IMR-90 (cell line): ENCODE measurements at regions not wholly inside any gene's neighbourhood (a gene's known extent, or its start where the extent isn't known, plus 50 kb on each side); places are given as distances from the start of the nearest gene placed in this dataset.

Source experiments
- ATAC-seq: fragments of 200-7000 bp; cut with Tn5 transposase; 2 replicates; pipeline ENCODE4 v1.9.1; 2020; ENCODE audit warnings: low read depth, mild to moderate bottlenecking, moderate library complexity
- BruUV-seq: library from RNA; stranded (reverse); fragments of 400-500 nt; replicated peaks from 2 replicates; lab custom pipeline; 2021; lab: Mats Ljungman, UMichigan
- CTCF ChIA-PET: fragments of 300-600 bp; formaldehyde crosslinking; extraction: SDS; loops from one replicate; lab custom pipeline; 2021; ENCODE audit warnings: antibody characterized with exemption; lab: Yijun Ruan, JAX
- POLR2A ChIA-PET: fragments of 300-600 bp; sonication (Branson Sonifier 250); formaldehyde crosslinking; loops from one replicate; lab custom pipeline; 2022; ENCODE audit warnings: antibody characterized with exemption; ENCODE audit not compliant: unreplicated experiment; lab: Charles Lee
- DNase-seq: peaks from one replicate; pipeline ENCODE4 v3.0.0; 2013
- H2AFZ ChIP-seq: replicated peaks from 2 replicates; pipeline ENCODE3; 2013; ENCODE audit warnings: low read length, mild to moderate bottlenecking; ENCODE audit not compliant: poor library complexity
- H2AK5ac ChIP-seq: 2 replicates; pipeline ENCODE4 v1.6.1; 2013; ENCODE audit warnings: low read depth, low read length, inconsistent platforms
- H2AK9ac ChIP-seq: replicated peaks from 2 replicates; pipeline ENCODE3; 2013; ENCODE audit warnings: mild to moderate bottlenecking, low read depth, low read length, moderate library complexity; ENCODE audit not compliant: poor library complexity
- H2BK120ac ChIP-seq: 2 replicates; pipeline ENCODE4 v1.6.1; 2013; ENCODE audit warnings: low read depth, low read length, inconsistent platforms
- H2BK15ac ChIP-seq: 3 replicates; pipeline ENCODE4 v1.6.1; 2013; ENCODE audit warnings: low read depth, low read length, inconsistent platforms
- H2BK20ac ChIP-seq: 2 replicates; pipeline ENCODE4 v1.6.1; 2013; ENCODE audit warnings: low read depth, mild to moderate bottlenecking, inconsistent platforms, low read length, moderate library complexity
- H2BK5ac ChIP-seq: 2 replicates; pipeline ENCODE4 v1.6.1; 2013; ENCODE audit warnings: mild to moderate bottlenecking, low read depth, low read length, inconsistent platforms; ENCODE audit not compliant: poor library complexity, severe bottlenecking
- H3K14ac ChIP-seq: replicated peaks from 2 replicates; pipeline ENCODE4 v1.6.1; 2013; ENCODE audit warnings: low read depth, low read length, inconsistent platforms
- H3K18ac ChIP-seq: 2 replicates; pipeline ENCODE4 v1.6.1; 2013; ENCODE audit warnings: low read depth, low read length, control low read depth
- H3K23ac ChIP-seq: 2 replicates; pipeline ENCODE4 v1.6.1; 2013; ENCODE audit warnings: low read depth, low read length, inconsistent platforms
- H3K27ac ChIP-seq: 2 replicates; pipeline ENCODE4 v1.5.1; 2013; ENCODE audit warnings: mild to moderate bottlenecking, control low read depth, low read length; ENCODE audit not compliant: insufficient read depth
- H3K27me3 ChIP-seq: 2 replicates; pipeline ENCODE4 v1.6.1; 2013; ENCODE audit warnings: low read length; ENCODE audit not compliant: control insufficient read depth, insufficient read depth
- H3K36me3 ChIP-seq: 2 replicates; pipeline ENCODE4 v1.6.1; 2013; ENCODE audit warnings: low read length, mixed read lengths; ENCODE audit not compliant: control insufficient read depth, insufficient read depth
- H3K4ac ChIP-seq: 2 replicates; pipeline ENCODE4 v1.6.1; 2013; ENCODE audit warnings: low read depth, low read length, inconsistent platforms
- H3K4me1 ChIP-seq: 2 replicates; pipeline ENCODE4 v1.6.1; 2013; ENCODE audit warnings: low read length, mixed read lengths; ENCODE audit not compliant: control insufficient read depth, insufficient read depth
- H3K4me2 ChIP-seq: 2 replicates; pipeline ENCODE4 v1.6.1; 2013; ENCODE audit warnings: low read depth, mild to moderate bottlenecking, control low read depth, low read length, moderate library complexity
- H3K4me3 ChIP-seq: 2 replicates; pipeline ENCODE4 v1.5.1; 2013; ENCODE audit warnings: low read depth, mild to moderate bottlenecking, control low read depth, low read length, moderate library complexity; ENCODE audit not compliant: insufficient read depth
- H3K56ac ChIP-seq: 2 replicates; pipeline ENCODE4 v1.6.1; 2013; ENCODE audit warnings: low read length, inconsistent platforms; ENCODE audit not compliant: insufficient read depth; ENCODE audit errors: extremely low read depth
- H3K79me1 ChIP-seq, 2 experiments: 2 replicates each; pipeline ENCODE4 v1.6.1; 2013; ENCODE audit warnings: low read length in 2 of 2, inconsistent platforms in 1 of 2, low read depth in 1 of 2
- H3K9ac ChIP-seq: 2 replicates; pipeline ENCODE4 v1.6.1; 2013; ENCODE audit warnings: low read depth, low read length, control low read depth
- H3K9me1 ChIP-seq: 2 replicates; pipeline ENCODE4 v1.6.1; 2013; ENCODE audit warnings: low read length, inconsistent platforms; ENCODE audit not compliant: insufficient read depth
- H3K9me3 ChIP-seq: 2 replicates; pipeline ENCODE4 v1.6.1; 2013; ENCODE audit warnings: low read length; ENCODE audit not compliant: control insufficient read depth, insufficient read depth
- H4K20me1 ChIP-seq: 2 replicates; pipeline ENCODE4 v1.6.1; 2013; ENCODE audit warnings: low read length, inconsistent platforms; ENCODE audit not compliant: insufficient read depth
- H4K5ac ChIP-seq: 2 replicates; pipeline ENCODE4 v1.6.1; 2013; ENCODE audit warnings: mild to moderate bottlenecking, low read depth, low read length, control low read depth
- H4K8ac ChIP-seq, 2 experiments: 2 replicates each; pipeline ENCODE4 v1.6.1; 2013; ENCODE audit warnings: low read depth in 2 of 2, low read length in 2 of 2, control low read depth in 1 of 2, inconsistent platforms in 1 of 2
- H4K91ac ChIP-seq: 2 replicates; pipeline ENCODE4 v1.6.1; 2013; ENCODE audit warnings: low read depth, low read length, inconsistent platforms; ENCODE audit not compliant: insufficient read depth
- BHLHE40 ChIP-seq: fragments of 150-350 bp; IDR thresholded peaks from 2 replicates; pipeline ENCODE4 v1.6.1; 2016; ENCODE audit warnings: mild to moderate bottlenecking, low read depth, low read length
- CHD1 ChIP-seq: IDR thresholded peaks from 2 replicates; pipeline ENCODE4 v1.6.1; 2012; ENCODE audit warnings: low read depth, low read length, improper control_type of control experiment
- NFE2L2 ChIP-seq: fragments of 150-350 bp; IDR thresholded peaks from 2 replicates; pipeline ENCODE4 v1.6.1; 2016; ENCODE audit warnings: low read depth, mild to moderate bottlenecking, low read length
- RFX5 ChIP-seq: IDR thresholded peaks from 2 replicates; pipeline ENCODE4 v1.8.0; 2012; ENCODE audit warnings: low read depth, mild to moderate bottlenecking, low read length, moderate library complexity
- SMC3 ChIP-seq: fragments of 150-350 bp; IDR thresholded peaks from 2 replicates; pipeline ENCODE4 v1.6.1; 2016; ENCODE audit warnings: low read depth, mild to moderate bottlenecking, antibody characterized with exemption, low read length, moderate library complexity
- WGBS, 2 experiments: methylation state at CpG; one replicate each; pipeline versions ENCODE4 v1.1.5 to v1.1.7; 2013; ENCODE audit warnings: missing lambda C conversion rate in 2 of 2; ENCODE audit not compliant: insufficient read length in 1 of 2; ENCODE audit errors: extremely low coverage in 2 of 2; 5-methylcytosine and 5-hydroxymethylcytosine counted together
- dilution Hi-C: fragments of 300-500 bp; cut with HindIII; formaldehyde crosslinking; loops from one replicate; pipeline ENCODE4 v1.14.3; 2018; ENCODE audit warnings: low sequenced_read_pairs; ENCODE audit not compliant: unreplicated experiment
- in situ Hi-C: fragments of 300-500 bp; cut with MboI; formaldehyde crosslinking; loops from 3 replicates; pipeline ENCODE4 v1.14.3; 2019; ENCODE audit warnings: low sequenced_read_pairs, inconsistent platforms, mixed read lengths
- intact Hi-C: fragments of 100-400 bp; cut with micrococcal nuclease; formaldehyde crosslinking; loops from 2 replicates; pipeline ENCODE4 v1.10.0; 2022

DNA sequence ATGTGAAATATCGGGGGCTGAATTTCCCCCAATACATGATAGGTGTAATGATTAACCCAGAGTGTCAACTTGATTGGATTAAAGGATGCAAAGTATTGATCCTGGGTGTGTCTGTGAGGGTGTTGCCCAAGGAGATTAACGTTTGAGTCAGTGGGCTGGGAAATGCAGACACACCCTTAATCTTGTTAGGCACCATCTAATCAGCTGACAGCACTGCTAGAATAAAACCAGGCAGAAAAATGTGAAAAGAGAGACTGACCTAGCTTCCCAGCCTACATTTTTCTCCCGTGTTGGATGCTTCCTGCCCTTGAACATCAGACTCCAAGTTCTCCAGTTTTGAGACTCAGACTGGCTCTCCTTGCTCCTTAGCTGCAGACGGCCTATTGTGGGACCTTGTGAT, 247.8 kb downstream of the OTOL1 start:
- Histone ChIP-seq H3K4me3 (no peak overlapping the region), H3K4me1 (no peaks in the 10 kb centered on the region), H3K56ac (no peak overlapping the region), H2AK9ac (no peak overlapping the region), H3K14ac (no peak overlapping the region), H2BK15ac (no peak overlapping the region), H4K20me1 (no peaks in the 10 kb centered on the region), H3K4ac (no peak overlapping the region), H2BK20ac (no peak overlapping the region), H3K9me1 (no peaks in the 10 kb centered on the region), H3K23ac (no peak overlapping the region), H3K9ac (no peak overlapping the region), H3K36me3 (no peaks in the 10 kb centered on the region), H3K79me1 (no peaks in the 10 kb centered on the region), H3K18ac (no peak overlapping the region), H3K9me3 (peaks cover 7% of the 10 kb centered on the region; the same call in 1 of the 2 replicates), H3K27ac (no peak overlapping the region), H2AK5ac (no peak overlapping the region), H2BK5ac (no peak overlapping the region), H4K91ac (no peak overlapping the region), H4K8ac (no peak overlapping the region), H4K5ac (no peak overlapping the region), H3K4me2 (no peak overlapping the region), H3K27me3 (no peaks in the 10 kb centered on the region), H2BK120ac (no peak overlapping the region), H2AFZ (no peak overlapping the region)
- TF ChIP-seq BHLHE40 = no peak
- no peak for TF ChIP-seq NFE2L2
- TF ChIP-seq CHD1 = no peak
- TF ChIP-seq SMC3 = no peak
- TF ChIP-seq RFX5 = no peak
- in situ Hi-C loops (no loop called here), intact Hi-C loops (no loop called here), dilution Hi-C loops (no loop called here)
- ChIA-PET POLR2A (no interaction called here), CTCF (no interaction called here)
- DNase-seq (no peak), ATAC-seq (no peak)
- no TSS peak for BruUV-seq
- WGBS, 2 experiments = no CpG with 5 or more reads among the region's 4 CpGs
